GM12878 (cell line): ENCODE measurements at regions not wholly inside any gene's neighbourhood (a gene's known extent, or its start where the extent isn't known, plus 50 kb on each side); places are given as distances from the start of the nearest gene placed in this dataset.

Experiments
- ATAC-seq: fragments of 200-7000 bp; cut with Tn5 transposase; 3 replicates; pipeline ENCODE4 v1.9.1; 2020; ENCODE audit warnings: mild to moderate bottlenecking, moderate library complexity
- BruUV-seq: library from RNA; stranded (reverse); fragments of 400-500 nt; replicated peaks from 2 replicates; lab custom pipeline; 2021; lab: Mats Ljungman, UMichigan
- CTCF ChIA-PET: fragments of 300-600 bp; sonication (Branson Sonifier 250); formaldehyde crosslinking; extraction: SDS; loops from one replicate; lab custom pipeline; 2021; ENCODE audit warnings: inconsistent platforms; lab: Yijun Ruan, JAX
- POLR2A ChIA-PET: fragments of 350-600 bp; formaldehyde crosslinking; extraction: SDS; loops from one replicate; lab custom pipeline; 2021; ENCODE audit warnings: inconsistent platforms; lab: Charles Lee
- RAD21 ChIA-PET: fragments of 300-600 bp; sonication (Branson Sonifier 250); formaldehyde crosslinking; loops from one replicate; lab custom pipeline; 2023; ENCODE audit warnings: antibody characterized with exemption; ENCODE audit not compliant: unreplicated experiment; lab: Charles Lee
- SMC1A ChIA-PET: fragments of 300-600 bp; sonication (Branson Sonifier 250); formaldehyde crosslinking; loops from one replicate; lab custom pipeline; 2023; ENCODE audit not compliant: unreplicated experiment, uncharacterized antibody; lab: Charles Lee
- DNase-seq: peaks from one replicate; pipeline ENCODE4 v3.0.0-alpha.2; 2011; ENCODE audit warnings: low read depth, low spot score
- FAIRE-seq: peaks from 3 replicates; lab custom pipeline; 2011; peaks lifted over from hg19 to GRCh38; lab: Jason Lieb, UNC
- H2AFZ ChIP-seq: 2 replicates; pipeline ENCODE4 v1.6.0; 2011; ENCODE audit warnings: low read depth, low read length, control low read depth; ENCODE audit not compliant: control insufficient read depth
- H3K27ac ChIP-seq: 2 replicates; pipeline ENCODE4 v1.5.1; 2011; ENCODE audit warnings: control low read depth; ENCODE audit not compliant: control insufficient read depth, insufficient read depth
- H3K27me3 ChIP-seq, 2 experiments: replicated peaks in 1 of 2; 2 replicates each; pipeline versions ENCODE4 v1.6.0 to v1.6.1; 2011; ENCODE audit warnings: low read length in 1 of 2; ENCODE audit not compliant: control insufficient read depth in 2 of 2, insufficient read depth in 2 of 2
- H3K36me3 ChIP-seq, 2 experiments: 2 replicates each; pipeline ENCODE4 v1.5.1; 2011; ENCODE audit warnings: low read length in 1 of 2; ENCODE audit not compliant: control insufficient read depth in 2 of 2, insufficient read depth in 2 of 2
- H3K4me1 ChIP-seq: 2 replicates; pipeline ENCODE4 v1.6.1; 2011; ENCODE audit warnings: mild to moderate bottlenecking, low read length, moderate library complexity, mixed read lengths; ENCODE audit not compliant: control insufficient read depth, insufficient read depth
- H3K4me2 ChIP-seq: 2 replicates; pipeline ENCODE4 v1.6.0; 2011; ENCODE audit warnings: control low read depth; ENCODE audit not compliant: control insufficient read depth, insufficient read depth
- H3K4me3 ChIP-seq: fragments of 200-600 bp; sonication (generic); 2 replicates; pipeline ENCODE4 v1.5.1; 2016
- H3K79me2 ChIP-seq: 2 replicates; pipeline ENCODE4 v1.6.0; 2011; ENCODE audit warnings: low read length; ENCODE audit not compliant: control insufficient read depth, insufficient read depth
- H3K9ac ChIP-seq: 2 replicates; pipeline ENCODE4 v1.8.0; 2011; ENCODE audit warnings: low read length, control low read depth, mixed read lengths; ENCODE audit not compliant: control insufficient read depth, insufficient read depth
- H3K9me3 ChIP-seq: replicated peaks from 3 replicates; pipeline ENCODE4 v1.5.1; 2011; ENCODE audit warnings: mild to moderate bottlenecking, low read length; ENCODE audit not compliant: control insufficient read depth, insufficient read depth
- H4K20me1 ChIP-seq: 2 replicates; pipeline ENCODE4 v1.6.0; 2011; ENCODE audit not compliant: control insufficient read depth, insufficient read depth
- BRCA1 ChIP-seq: IDR thresholded peaks from 2 replicates; pipeline ENCODE4 v1.6.1; 2011; ENCODE audit warnings: low read depth, low read length, improper control_type of control experiment
- ESRRA ChIP-seq: IDR thresholded peaks from 2 replicates; pipeline ENCODE4 v1.6.1; 2012; ENCODE audit warnings: mild to moderate bottlenecking, low read length, improper control_type of control experiment
- EZH2 ChIP-seq: IDR thresholded peaks from 2 replicates; pipeline ENCODE4 v1.6.1; 2012; ENCODE audit warnings: low read depth, mild to moderate bottlenecking, control low read depth, inconsistent platforms, low read length, borderline replicate concordance; ENCODE audit not compliant: control insufficient read depth
- NR2C2 ChIP-seq: IDR thresholded peaks from 2 replicates; pipeline ENCODE4 v1.6.1; 2011; ENCODE audit warnings: borderline replicate concordance, low read depth; ENCODE audit not compliant: control insufficient read depth, insufficient read length
- SUZ12 ChIP-seq: fragments of 200-600 bp; sonication (generic); IDR thresholded peaks from one replicate; pipeline ENCODE4 v1.6.1; 2018; ENCODE audit warnings: antibody characterized with exemption, mild to moderate bottlenecking; ENCODE audit not compliant: unreplicated experiment
- TARDBP ChIP-seq: IDR thresholded peaks from 2 replicates; pipeline ENCODE4 v1.6.1; 2016; ENCODE audit warnings: borderline replicate concordance
- TCF12 ChIP-seq: IDR thresholded peaks from 2 replicates; pipeline ENCODE4 v1.6.1; 2011; ENCODE audit warnings: low read depth, mild to moderate bottlenecking, low read length
- YY1 ChIP-seq: IDR thresholded peaks from 2 replicates; pipeline ENCODE4 v1.6.1; 2011; ENCODE audit warnings: low read depth, mild to moderate bottlenecking, low read length
- ZNF384 ChIP-seq: IDR thresholded peaks from 2 replicates; pipeline ENCODE4 v1.6.1; 2012; ENCODE audit warnings: low read depth, mild to moderate bottlenecking, low read length, improper control_type of control experiment, borderline replicate concordance
- WGBS: methylation state at CpG from one replicate; pipeline ENCODE4 v1.1.6; 2016; ENCODE audit warnings: low lambda C conversion rate; ENCODE audit not compliant: insufficient replicate concordance, insufficient coverage; ENCODE audit errors: missing lambda C conversion rate; 5-methylcytosine and 5-hydroxymethylcytosine counted together
- in situ Hi-C: fragments of 300-500 bp; cut with MboI; formaldehyde crosslinking; loops from 9 replicates; pipeline ENCODE4 v1.14.3; 2018; ENCODE audit warnings: mixed read lengths
- intact Hi-C: fragments of 100-400 bp; cut with micrococcal nuclease; formaldehyde crosslinking; loops from one replicate; pipeline ENCODE4 v1.14.2; 2022; ENCODE audit not compliant: unreplicated experiment
- TF ChIP-seq, protein P1 (sequence below): IDR thresholded peaks from 2 replicates; pipeline ENCODE4 v1.6.1; 2012; ENCODE audit warnings: low read depth, low read length, improper control_type of control experiment
- TF ChIP-seq, protein P2 (sequence below): fragments of 450-650 bp; IDR thresholded peaks from 2 replicates; pipeline ENCODE4 v1.6.1; 2017; ENCODE audit warnings: antibody characterized with exemption, mild to moderate bottlenecking, moderate library complexity

- intact Hi-C loops: no loop called here
- POLR2A ChIA-PET: no interaction called here
- no peak for ATAC-seq
Observed at GRCh38 chr4:138710297-138710696, 305.3 kb upstream of the NOCT start.

More at GRCh38 chr4:138710297-138710696, 305.3 kb upstream of the NOCT start:
- Histone ChIP-seq H3K27me3 (no peaks in the 10 kb centered on the region; a peak in 1 of 4 replicates), H3K9me3 (no peaks in the 10 kb centered on the region), H3K27ac (no peak overlapping the region), H3K4me2 (no peak overlapping the region), H3K79me2 (no peaks in the 10 kb centered on the region), H2AFZ (no peak overlapping the region), H3K36me3 (no peaks in the 10 kb centered on the region), H3K9ac (no peak overlapping the region), H3K4me1 (no peaks in the 10 kb centered on the region), H3K4me3 (no peak overlapping the region), H4K20me1 (no peaks in the 10 kb centered on the region)
- ChIA-PET RAD21 (no interaction called here), SMC1A (no interaction called here), CTCF (interaction anchor here (1.2 kb wide), 1 partner anchor 10 kb away, joined by 3 read pairs; no protein-coding TSS in a partner anchor)
- no TSS peak for BruUV-seq
- 19% methylated on average over 7 of the region's 7 CpGs for WGBS
- FAIRE-seq: no peak
- in situ Hi-C loops: no loop called here
- no peak for DNase-seq
- TF ChIP-seq TARDBP (no peak), TCF12 (no peak), NR2C2 (no peak), ZNF384 (no peak), EZH2 (no peak), ESRRA (no peak), YY1 (no peak), BRCA1 (no peak), SUZ12 (no peak)
- TF ChIP-seq, protein P1, sequence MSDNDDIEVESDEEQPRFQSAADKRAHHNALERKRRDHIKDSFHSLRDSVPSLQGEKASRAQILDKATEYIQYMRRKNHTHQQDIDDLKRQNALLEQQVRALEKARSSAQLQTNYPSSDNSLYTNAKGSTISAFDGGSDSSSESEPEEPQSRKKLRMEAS: no peak
- TF ChIP-seq, protein P2, sequence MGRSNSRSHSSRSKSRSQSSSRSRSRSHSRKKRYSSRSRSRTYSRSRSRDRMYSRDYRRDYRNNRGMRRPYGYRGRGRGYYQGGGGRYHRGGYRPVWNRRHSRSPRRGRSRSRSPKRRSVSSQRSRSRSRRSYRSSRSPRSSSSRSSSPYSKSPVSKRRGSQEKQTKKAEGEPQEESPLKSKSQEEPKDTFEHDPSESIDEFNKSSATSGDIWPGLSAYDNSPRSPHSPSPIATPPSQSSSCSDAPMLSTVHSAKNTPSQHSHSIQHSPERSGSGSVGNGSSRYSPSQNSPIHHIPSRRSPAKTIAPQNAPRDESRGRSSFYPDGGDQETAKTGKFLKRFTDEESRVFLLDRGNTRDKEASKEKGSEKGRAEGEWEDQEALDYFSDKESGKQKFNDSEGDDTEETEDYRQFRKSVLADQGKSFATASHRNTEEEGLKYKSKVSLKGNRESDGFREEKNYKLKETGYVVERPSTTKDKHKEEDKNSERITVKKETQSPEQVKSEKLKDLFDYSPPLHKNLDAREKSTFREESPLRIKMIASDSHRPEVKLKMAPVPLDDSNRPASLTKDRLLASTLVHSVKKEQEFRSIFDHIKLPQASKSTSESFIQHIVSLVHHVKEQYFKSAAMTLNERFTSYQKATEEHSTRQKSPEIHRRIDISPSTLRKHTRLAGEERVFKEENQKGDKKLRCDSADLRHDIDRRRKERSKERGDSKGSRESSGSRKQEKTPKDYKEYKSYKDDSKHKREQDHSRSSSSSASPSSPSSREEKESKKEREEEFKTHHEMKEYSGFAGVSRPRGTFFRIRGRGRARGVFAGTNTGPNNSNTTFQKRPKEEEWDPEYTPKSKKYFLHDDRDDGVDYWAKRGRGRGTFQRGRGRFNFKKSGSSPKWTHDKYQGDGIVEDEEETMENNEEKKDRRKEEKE: no peak
